ENCODE measurements at regions not wholly inside any gene's neighbourhood (a gene's known extent, or its start where the extent isn't known, plus 50 kb on each side); places are given as distances from the start of the nearest gene placed in this dataset.

DNA sequence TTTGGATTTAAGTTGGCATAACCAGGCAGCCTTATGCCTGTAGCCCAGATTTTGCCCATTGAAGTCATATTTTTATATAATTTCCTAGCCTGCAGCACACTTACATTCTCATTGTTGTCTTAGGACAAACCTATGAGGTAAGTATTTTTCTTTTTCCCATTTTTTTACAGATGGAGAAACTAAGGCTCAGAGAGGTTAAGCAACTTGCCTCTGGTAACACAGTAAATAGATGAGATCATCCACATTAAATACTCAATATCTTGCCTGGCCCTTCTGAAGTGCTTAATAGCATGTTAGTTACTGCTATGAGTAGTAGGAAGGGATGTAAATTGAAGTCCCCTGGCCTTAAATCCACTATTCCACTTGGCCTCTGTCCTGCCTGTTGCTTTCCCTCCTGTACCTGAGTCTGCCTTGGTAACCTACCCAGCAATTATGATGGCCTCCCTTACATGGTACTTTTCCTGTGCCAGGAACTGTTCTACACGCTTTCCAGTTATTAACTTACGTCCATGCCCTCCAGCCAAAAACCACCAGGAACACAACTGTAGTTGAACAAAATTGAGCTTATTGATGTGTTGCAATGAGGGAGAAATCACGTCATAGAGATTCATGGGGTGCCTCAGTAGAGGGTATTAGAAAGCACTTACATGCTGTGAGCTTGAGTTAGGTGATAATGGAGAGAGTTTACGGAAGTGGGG lies 111.6 kb upstream of the FGGY start:
- Histone ChIP-seq H3K9me3 (no peaks in the 10 kb centered on the region), H3K4me3 (no peak overlapping the region), H3K27ac (no peak overlapping the region), H3K36me3 (no peaks in the 10 kb centered on the region), H3K4me1 (peaks cover 0 to 10% (median 0%) of the 10 kb centered on the region in 3 donors), H3K27me3 (no peaks in the 10 kb centered on the region)
- TF ChIP-seq, protein P1, sequence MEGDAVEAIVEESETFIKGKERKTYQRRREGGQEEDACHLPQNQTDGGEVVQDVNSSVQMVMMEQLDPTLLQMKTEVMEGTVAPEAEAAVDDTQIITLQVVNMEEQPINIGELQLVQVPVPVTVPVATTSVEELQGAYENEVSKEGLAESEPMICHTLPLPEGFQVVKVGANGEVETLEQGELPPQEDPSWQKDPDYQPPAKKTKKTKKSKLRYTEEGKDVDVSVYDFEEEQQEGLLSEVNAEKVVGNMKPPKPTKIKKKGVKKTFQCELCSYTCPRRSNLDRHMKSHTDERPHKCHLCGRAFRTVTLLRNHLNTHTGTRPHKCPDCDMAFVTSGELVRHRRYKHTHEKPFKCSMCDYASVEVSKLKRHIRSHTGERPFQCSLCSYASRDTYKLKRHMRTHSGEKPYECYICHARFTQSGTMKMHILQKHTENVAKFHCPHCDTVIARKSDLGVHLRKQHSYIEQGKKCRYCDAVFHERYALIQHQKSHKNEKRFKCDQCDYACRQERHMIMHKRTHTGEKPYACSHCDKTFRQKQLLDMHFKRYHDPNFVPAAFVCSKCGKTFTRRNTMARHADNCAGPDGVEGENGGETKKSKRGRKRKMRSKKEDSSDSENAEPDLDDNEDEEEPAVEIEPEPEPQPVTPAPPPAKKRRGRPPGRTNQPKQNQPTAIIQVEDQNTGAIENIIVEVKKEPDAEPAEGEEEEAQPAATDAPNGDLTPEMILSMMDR (IDR thresholded peaks at IDR 0.05) = no peak
- TF ChIP-seq EP300 (IDR thresholded peaks at IDR 0.05) (no peak), POLR2A (IDR thresholded peaks at IDR 0.05) (no peak), POLR2AphosphoS5 (IDR thresholded peaks at IDR 0.05) (no peak)
- ATAC-seq = no peak
- 96 to 100% methylated on average over 4 of the region's 4 CpGs for WGBS, 2 donors (ENCODE audit: low coverage in 1 of 2)

DNA sequence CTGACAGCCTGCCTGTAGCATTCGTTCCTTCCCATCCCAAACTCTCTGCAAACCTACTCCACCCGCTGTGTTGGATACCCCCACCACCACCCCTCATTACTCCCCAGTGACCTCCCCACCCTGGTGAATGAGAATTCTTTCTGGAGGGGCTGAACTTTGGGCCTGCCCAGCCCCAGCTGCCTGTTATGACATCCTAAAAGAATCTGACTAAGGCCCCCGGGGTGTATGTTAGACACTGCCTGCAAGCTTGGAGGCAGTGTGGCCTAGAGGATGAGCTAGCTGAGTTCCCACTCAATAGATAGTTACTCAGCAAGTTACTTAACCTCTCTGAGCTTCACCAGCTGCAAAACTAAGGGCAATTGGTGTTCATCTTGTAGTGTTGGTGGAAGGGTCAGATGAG lies 110.2 kb upstream of the FGGY start:
- no peak overlapping the region for H3K4me3 ChIP-seq
- H3K4me1 ChIP-seq = no peaks in the 10 kb centered on the region
- H3K27ac ChIP-seq = no peak overlapping the region
- no peaks in the 10 kb centered on the region for H3K36me3 ChIP-seq
- peak; percentile 74 for ATAC-seq
- no peaks in the 10 kb centered on the region for H3K9me3 ChIP-seq
- WGBS, 2 donors (ENCODE audit: low coverage in 1 of 2) = 20 to 60% methylated on average over 1 to 2 of the region's 3 CpGs
- TF ChIP-seq POLR2A (IDR thresholded peaks at IDR 0.05) = no peak
- TF ChIP-seq POLR2AphosphoS5 (IDR thresholded peaks at IDR 0.05) = no peak
- TF ChIP-seq, protein P1 (IDR thresholded peaks at IDR 0.05) = peak in 1 of 4 experiments; percentile 28
- no peaks in the 10 kb centered on the region for H3K27me3 ChIP-seq

GRCh38 chr1:59188413-59189213 lies 108.3 kb upstream of the FGGY start:
- TF ChIP-seq, protein P1 (IDR thresholded peaks at IDR 0.05) = no peak
- no peak for TF ChIP-seq POLR2AphosphoS5 (IDR thresholded peaks at IDR 0.05)
- no peak for TF ChIP-seq POLR2A (IDR thresholded peaks at IDR 0.05)
- TF ChIP-seq EP300 (IDR thresholded peaks at IDR 0.05) = no peak
- no peak for ATAC-seq
- 67 to 100% methylated on average over 1 to 2 of the region's 2 CpGs for WGBS, 2 donors (ENCODE audit: low coverage in 1 of 2)
- Histone ChIP-seq H3K4me1 (no peaks in the 10 kb centered on the region), H3K36me3 (no peaks in the 10 kb centered on the region), H3K4me3 (no peak overlapping the region), H3K27ac (peak overlapping the region in 2 of 4 donors; percentile 9 to 19), H3K27me3 (no peaks in the 10 kb centered on the region), H3K9me3 (peaks cover 0 to 6% (median 0%) of the 10 kb centered on the region in 3 donors)

DNA sequence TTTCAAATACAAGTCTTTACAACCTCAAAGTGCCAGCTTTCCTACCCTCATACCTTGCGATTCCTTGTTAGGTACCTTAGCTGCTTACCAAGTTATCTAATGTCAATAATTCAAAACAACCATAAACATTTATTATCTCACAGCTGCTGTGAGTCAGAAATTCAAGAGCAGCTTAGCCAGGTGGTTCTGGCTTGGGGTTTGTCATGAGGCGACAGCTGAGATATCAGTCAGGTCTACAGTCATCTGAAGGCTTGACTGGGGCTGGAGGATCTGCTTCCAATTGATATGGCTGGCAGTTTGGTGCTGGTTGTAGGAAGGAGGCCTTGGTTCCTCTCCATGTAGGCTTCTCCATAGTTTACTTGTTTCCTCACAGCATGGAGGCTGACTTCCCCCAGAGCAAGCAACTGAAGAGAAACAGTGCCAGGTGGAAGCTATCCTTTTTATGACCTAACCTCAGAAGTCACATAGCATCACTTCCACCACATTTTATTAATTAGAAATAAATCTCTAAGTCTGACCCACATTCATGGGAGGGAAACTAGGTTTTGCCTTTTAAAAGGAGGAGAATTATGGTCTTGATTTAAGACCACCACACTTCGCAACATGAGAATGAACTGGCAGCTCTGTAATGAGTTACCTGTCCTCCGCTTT lies 103.3 kb upstream of the FGGY start:
- Histone ChIP-seq H3K9me3 (peaks cover 0 to 11% (median 0%) of the 10 kb centered on the region in 3 donors), H3K4me3 (no peak overlapping the region), H3K27me3 (no peaks in the 10 kb centered on the region), H3K27ac (no peak overlapping the region), H3K36me3 (no peaks in the 10 kb centered on the region), H3K4me1 (peaks cover 0 to 6% (median 0%) of the 10 kb centered on the region in 3 donors)
- WGBS, 2 donors (ENCODE audit: low coverage in 1 of 2) = 44 to 71% methylated on average over 2 to 4 of the region's 4 CpGs
- ATAC-seq = no peak
- TF ChIP-seq POLR2AphosphoS5 (IDR thresholded peaks at IDR 0.05) = no peak
- no peak for TF ChIP-seq EP300 (IDR thresholded peaks at IDR 0.05)
- TF ChIP-seq, protein P1 (IDR thresholded peaks at IDR 0.05) = no peak
- no peak for TF ChIP-seq POLR2A (IDR thresholded peaks at IDR 0.05)
